ENCODE measurements at regions not wholly inside any gene's neighbourhood (a gene's known extent, or its start where the extent isn't known, plus 50 kb on each side); places are given as distances from the start of the nearest gene placed in this dataset.

DNA sequence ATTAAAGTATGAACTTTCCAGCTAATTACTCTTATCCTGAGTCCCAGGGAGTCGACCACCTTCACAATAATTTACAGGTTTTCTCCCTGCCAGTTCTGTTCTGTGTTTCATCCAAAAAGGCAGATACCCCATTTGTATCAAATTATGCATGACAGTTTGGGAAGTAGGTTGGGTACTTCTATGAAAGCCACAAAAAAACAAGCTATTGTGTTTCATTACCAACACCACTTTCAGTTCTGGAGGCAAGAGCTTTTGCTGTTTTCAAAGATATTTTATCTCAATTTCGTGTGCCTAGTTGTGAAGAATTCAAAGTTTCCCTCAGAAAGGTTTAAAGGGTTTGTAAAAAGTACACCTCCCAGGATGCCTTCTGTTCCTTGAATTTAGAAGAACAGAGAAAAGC, 557.4 kb downstream of the FLRT2 start:
- POLR2A ChIA-PET: no interaction called here
- DNase-seq (ENCODE audit: low read depth, low spot score): no peak
- TF ChIP-seq, protein P1, sequence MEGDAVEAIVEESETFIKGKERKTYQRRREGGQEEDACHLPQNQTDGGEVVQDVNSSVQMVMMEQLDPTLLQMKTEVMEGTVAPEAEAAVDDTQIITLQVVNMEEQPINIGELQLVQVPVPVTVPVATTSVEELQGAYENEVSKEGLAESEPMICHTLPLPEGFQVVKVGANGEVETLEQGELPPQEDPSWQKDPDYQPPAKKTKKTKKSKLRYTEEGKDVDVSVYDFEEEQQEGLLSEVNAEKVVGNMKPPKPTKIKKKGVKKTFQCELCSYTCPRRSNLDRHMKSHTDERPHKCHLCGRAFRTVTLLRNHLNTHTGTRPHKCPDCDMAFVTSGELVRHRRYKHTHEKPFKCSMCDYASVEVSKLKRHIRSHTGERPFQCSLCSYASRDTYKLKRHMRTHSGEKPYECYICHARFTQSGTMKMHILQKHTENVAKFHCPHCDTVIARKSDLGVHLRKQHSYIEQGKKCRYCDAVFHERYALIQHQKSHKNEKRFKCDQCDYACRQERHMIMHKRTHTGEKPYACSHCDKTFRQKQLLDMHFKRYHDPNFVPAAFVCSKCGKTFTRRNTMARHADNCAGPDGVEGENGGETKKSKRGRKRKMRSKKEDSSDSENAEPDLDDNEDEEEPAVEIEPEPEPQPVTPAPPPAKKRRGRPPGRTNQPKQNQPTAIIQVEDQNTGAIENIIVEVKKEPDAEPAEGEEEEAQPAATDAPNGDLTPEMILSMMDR (IDR thresholded peaks at IDR 0.05; ENCODE audit: insufficient read depth, low read length, missing control alignments): no peak
- CTCF ChIA-PET: no interaction called here
- no peak overlapping the region for H3K4me3 ChIP-seq (ENCODE audit: low read depth, low read length)

DNA sequence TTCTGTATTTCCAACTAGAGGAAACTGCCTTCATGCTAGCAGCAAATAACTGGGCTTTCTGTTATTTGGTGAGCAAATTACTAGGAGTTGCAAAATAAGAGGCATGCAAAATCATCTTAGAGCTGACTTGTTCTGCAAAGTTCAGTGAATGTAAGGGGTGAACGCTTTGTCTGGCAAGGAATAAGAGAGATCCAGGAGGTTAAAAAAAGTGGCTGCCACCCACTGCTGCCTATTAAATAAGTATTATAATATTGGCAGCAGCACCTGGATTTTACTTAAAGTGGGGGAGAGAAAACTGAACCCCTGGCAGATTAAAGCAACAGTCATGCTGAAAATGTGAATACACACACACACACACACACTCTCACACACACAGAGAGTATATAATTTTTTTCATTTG, 557.0 kb downstream of the FLRT2 start:
- no peak overlapping the region for H3K4me3 ChIP-seq (ENCODE audit: low read depth, low read length)
- TF ChIP-seq, protein P1 (IDR thresholded peaks at IDR 0.05; ENCODE audit: insufficient read depth, low read length, missing control alignments): no peak
- ChIA-PET CTCF (no interaction called here), POLR2A (no interaction called here)
- no peak for DNase-seq (ENCODE audit: low read depth, low spot score)

- no peak for DNase-seq (ENCODE audit: low read depth, low spot score)
- POLR2A ChIA-PET: no interaction called here
- TF ChIP-seq, protein P1 (IDR thresholded peaks at IDR 0.05; ENCODE audit: insufficient read depth, low read length, missing control alignments): no peak
- no peak overlapping the region for H3K4me3 ChIP-seq (ENCODE audit: low read depth, low read length)
- CTCF ChIA-PET: no interaction called here
Measured at GRCh38 chr14:86084097-86084496, 554.2 kb downstream of the FLRT2 start.

GRCh38 chr14:86083616-86084015, 553.7 kb downstream of the FLRT2 start:
- POLR2A ChIA-PET: no interaction called here
- no peak overlapping the region for H3K4me3 ChIP-seq (ENCODE audit: low read depth, low read length)
- CTCF ChIA-PET: no interaction called here
- DNase-seq (ENCODE audit: low read depth, low spot score): no peak
- TF ChIP-seq, protein P1 (IDR thresholded peaks at IDR 0.05; ENCODE audit: insufficient read depth, low read length, missing control alignments): no peak

DNA sequence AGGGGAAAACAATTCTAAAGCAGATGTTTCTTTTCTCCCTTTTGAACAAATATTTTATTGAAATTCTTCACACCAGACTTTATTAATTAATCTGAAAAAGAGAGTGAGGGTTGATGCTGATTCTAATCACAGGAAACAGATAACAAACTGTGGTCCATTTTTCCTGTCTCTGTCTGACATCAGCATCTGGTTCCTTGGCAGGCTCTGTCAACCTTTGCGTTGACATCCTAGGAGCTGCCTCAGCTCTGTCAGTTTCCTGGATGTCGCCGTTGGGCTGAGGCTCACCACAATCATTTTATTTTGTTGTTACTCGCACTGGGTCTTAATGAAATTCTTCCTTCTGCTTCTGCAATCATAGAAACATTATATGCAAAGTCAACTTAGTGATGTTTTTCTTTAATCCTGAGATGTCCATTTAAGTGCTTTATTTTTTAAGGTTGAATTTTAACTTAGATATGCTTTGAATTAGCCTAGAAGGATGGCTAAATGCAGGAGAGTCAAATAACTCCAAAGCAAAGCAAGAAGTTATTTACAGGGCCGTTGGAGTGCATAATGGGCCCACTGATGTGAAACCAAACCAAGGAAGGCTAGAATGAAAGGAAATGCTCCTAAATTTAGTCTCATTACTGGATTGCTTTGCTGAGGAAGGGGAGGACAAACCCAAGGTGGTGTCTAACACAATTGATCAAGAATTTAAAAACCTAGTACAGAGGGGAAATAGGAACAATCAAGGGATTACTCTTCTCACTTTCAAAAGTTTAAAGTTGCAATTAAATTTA, 542.4 kb downstream of the FLRT2 start:
- CTCF ChIA-PET: no interaction called here
- POLR2A ChIA-PET: no interaction called here
- no peak overlapping the region for H3K4me3 ChIP-seq (ENCODE audit: low read depth, low read length)
- TF ChIP-seq, protein P1 (IDR thresholded peaks at IDR 0.05; ENCODE audit: insufficient read depth, low read length, missing control alignments): no peak
- DNase-seq (ENCODE audit: low read depth, low spot score): no peak

DNA sequence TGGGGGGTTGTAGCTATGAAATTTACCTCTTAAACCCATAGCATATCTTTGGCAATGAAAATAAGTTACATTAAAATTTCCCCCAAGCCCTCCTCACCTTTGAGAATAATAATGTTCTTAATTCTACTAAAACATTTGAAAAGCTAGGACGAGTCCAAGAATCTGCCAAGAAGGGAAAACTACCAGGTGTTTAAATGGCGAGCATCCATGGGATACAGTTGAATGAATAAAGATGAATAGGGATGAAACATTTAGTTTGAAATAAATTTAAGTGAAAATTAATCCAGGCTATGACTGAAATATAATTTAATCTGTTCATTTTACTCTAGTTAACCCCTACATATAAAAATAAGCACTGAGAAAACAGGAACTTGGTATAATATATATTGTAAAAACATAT, 536.7 kb downstream of the FLRT2 start:
- CTCF ChIA-PET: no interaction called here
- POLR2A ChIA-PET: no interaction called here
- no peak overlapping the region for H3K4me3 ChIP-seq (ENCODE audit: low read depth, low read length)
- TF ChIP-seq, protein P1 (IDR thresholded peaks at IDR 0.05; ENCODE audit: insufficient read depth, low read length, missing control alignments): no peak
- DNase-seq (ENCODE audit: low read depth, low spot score): no peak

Data from AG04449 (cell line).